AG10803 (cell line): ENCODE measurements at regions not wholly inside any gene's neighbourhood (a gene's known extent, or its start where the extent isn't known, plus 50 kb on each side); places are given as distances from the start of the nearest gene placed in this dataset.
"Not testable (repeated sequence)": the region's sequence is repeated elsewhere in the genome, so short reads cannot be mapped to it uniquely, and the experiment has no call there.

Source experiments
- DNase-seq: peaks from one replicate; pipeline ENCODE4 v3.0.0; 2010; ENCODE audit warnings: low read depth
- H3K4me3 ChIP-seq: 2 replicates; pipeline ENCODE4 v1.5.1; 2011; ENCODE audit warnings: mild to moderate bottlenecking, low read length, control low read depth
- CTCF ChIP-seq: conservative IDR thresholded peaks from 2 replicates; pipeline ENCODE4 v1.5.1; 2011; ENCODE audit warnings: mild to moderate bottlenecking, low read length, control low read depth, inconsistent platforms

GRCh38 chr11:134993691-134994243 lies 581.7 kb upstream of the B3GAT1 start:
- no peak for TF ChIP-seq CTCF
- H3K4me3 ChIP-seq, result no peak overlapping the region
- DNase-seq, result no peak

GRCh38 chr11:134992981-134993380 lies 580.9 kb upstream of the B3GAT1 start:
- no peak for TF ChIP-seq CTCF
- H3K4me3 ChIP-seq, result no peak overlapping the region
- no peak for DNase-seq

GRCh38 chr11:134988495-134988894 lies 576.5 kb upstream of the B3GAT1 start:
- DNase-seq, result no peak
- no peak overlapping the region for H3K4me3 ChIP-seq
- TF ChIP-seq CTCF, result no peak

- no peak for TF ChIP-seq CTCF
- DNase-seq, result no peak
- no peak overlapping the region for H3K4me3 ChIP-seq
Measured at GRCh38 chr11:134987822-134988221, 575.8 kb upstream of the B3GAT1 start.

GRCh38 chr11:134987223-134987768 lies 575.3 kb upstream of the B3GAT1 start:
- no peak for DNase-seq
- no peak overlapping the region for H3K4me3 ChIP-seq
- TF ChIP-seq CTCF, result no peak

- no peak for DNase-seq
- no peak for TF ChIP-seq CTCF
- H3K4me3 ChIP-seq, result no peak overlapping the region
Measured at GRCh38 chr11:134984421-134984820, 572.4 kb upstream of the B3GAT1 start.

GRCh38 chr11:134982432-134982831 lies 570.4 kb upstream of the B3GAT1 start:
- DNase-seq, H3K4me3 ChIP-seq: not testable (repeated sequence)
